ENCODE measurements at regions not wholly inside any gene's neighbourhood (a gene's known extent, or its start where the extent isn't known, plus 50 kb on each side); places are given as distances from the start of the nearest gene placed in this dataset.

DNA sequence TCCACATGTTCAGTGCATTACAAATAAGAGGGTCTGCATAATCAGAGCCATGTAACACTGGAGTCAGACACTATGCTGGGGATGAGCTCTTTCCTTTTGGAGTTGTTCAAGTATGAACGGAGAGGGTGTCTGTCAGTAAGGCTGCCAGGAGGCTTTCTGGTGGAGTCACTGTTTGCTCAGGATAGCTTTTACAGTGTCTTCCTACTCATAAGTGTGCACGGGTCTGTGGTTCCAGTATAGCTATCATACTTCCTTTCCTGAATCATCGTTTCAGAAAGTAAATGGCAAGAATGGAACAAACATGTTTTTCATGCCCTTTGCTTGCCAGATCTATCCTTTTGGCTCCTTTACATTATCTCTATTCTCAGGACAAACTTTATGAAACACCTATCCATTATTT, 152.7 kb upstream of the CDH11 start (continued):
- TF ChIP-seq, protein P1, sequence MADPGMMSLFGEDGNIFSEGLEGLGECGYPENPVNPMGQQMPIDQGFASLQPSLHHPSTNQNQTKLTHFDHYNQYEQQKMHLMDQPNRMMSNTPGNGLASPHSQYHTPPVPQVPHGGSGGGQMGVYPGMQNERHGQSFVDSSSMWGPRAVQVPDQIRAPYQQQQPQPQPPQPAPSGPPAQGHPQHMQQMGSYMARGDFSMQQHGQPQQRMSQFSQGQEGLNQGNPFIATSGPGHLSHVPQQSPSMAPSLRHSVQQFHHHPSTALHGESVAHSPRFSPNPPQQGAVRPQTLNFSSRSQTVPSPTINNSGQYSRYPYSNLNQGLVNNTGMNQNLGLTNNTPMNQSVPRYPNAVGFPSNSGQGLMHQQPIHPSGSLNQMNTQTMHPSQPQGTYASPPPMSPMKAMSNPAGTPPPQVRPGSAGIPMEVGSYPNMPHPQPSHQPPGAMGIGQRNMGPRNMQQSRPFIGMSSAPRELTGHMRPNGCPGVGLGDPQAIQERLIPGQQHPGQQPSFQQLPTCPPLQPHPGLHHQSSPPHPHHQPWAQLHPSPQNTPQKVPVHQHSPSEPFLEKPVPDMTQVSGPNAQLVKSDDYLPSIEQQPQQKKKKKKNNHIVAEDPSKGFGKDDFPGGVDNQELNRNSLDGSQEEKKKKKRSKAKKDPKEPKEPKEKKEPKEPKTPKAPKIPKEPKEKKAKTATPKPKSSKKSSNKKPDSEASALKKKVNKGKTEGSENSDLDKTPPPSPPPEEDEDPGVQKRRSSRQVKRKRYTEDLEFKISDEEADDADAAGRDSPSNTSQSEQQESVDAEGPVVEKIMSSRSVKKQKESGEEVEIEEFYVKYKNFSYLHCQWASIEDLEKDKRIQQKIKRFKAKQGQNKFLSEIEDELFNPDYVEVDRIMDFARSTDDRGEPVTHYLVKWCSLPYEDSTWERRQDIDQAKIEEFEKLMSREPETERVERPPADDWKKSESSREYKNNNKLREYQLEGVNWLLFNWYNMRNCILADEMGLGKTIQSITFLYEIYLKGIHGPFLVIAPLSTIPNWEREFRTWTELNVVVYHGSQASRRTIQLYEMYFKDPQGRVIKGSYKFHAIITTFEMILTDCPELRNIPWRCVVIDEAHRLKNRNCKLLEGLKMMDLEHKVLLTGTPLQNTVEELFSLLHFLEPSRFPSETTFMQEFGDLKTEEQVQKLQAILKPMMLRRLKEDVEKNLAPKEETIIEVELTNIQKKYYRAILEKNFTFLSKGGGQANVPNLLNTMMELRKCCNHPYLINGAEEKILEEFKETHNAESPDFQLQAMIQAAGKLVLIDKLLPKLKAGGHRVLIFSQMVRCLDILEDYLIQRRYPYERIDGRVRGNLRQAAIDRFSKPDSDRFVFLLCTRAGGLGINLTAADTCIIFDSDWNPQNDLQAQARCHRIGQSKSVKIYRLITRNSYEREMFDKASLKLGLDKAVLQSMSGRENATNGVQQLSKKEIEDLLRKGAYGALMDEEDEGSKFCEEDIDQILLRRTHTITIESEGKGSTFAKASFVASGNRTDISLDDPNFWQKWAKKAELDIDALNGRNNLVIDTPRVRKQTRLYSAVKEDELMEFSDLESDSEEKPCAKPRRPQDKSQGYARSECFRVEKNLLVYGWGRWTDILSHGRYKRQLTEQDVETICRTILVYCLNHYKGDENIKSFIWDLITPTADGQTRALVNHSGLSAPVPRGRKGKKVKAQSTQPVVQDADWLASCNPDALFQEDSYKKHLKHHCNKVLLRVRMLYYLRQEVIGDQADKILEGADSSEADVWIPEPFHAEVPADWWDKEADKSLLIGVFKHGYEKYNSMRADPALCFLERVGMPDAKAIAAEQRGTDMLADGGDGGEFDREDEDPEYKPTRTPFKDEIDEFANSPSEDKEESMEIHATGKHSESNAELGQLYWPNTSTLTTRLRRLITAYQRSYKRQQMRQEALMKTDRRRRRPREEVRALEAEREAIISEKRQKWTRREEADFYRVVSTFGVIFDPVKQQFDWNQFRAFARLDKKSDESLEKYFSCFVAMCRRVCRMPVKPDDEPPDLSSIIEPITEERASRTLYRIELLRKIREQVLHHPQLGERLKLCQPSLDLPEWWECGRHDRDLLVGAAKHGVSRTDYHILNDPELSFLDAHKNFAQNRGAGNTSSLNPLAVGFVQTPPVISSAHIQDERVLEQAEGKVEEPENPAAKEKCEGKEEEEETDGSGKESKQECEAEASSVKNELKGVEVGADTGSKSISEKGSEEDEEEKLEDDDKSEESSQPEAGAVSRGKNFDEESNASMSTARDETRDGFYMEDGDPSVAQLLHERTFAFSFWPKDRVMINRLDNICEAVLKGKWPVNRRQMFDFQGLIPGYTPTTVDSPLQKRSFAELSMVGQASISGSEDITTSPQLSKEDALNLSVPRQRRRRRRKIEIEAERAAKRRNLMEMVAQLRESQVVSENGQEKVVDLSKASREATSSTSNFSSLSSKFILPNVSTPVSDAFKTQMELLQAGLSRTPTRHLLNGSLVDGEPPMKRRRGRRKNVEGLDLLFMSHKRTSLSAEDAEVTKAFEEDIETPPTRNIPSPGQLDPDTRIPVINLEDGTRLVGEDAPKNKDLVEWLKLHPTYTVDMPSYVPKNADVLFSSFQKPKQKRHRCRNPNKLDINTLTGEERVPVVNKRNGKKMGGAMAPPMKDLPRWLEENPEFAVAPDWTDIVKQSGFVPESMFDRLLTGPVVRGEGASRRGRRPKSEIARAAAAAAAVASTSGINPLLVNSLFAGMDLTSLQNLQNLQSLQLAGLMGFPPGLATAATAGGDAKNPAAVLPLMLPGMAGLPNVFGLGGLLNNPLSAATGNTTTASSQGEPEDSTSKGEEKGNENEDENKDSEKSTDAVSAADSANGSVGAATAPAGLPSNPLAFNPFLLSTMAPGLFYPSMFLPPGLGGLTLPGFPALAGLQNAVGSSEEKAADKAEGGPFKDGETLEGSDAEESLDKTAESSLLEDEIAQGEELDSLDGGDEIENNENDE (IDR thresholded peaks at IDR 0.05; ENCODE audit: insufficient replicate concordance, low read length): no peak
- TF ChIP-seq KDM5A (IDR thresholded peaks at IDR 0.05; ENCODE audit: low read length) (no peak), RAD21 (IDR thresholded peaks at IDR 0.05 in 1 of 2, conservative IDR thresholded peaks at IDR 0.05 in 1 of 2; ENCODE audit: low read depth in 2 of 2, low read length in 2 of 2) (no peak), CBX5 (IDR thresholded peaks at IDR 0.05; ENCODE audit: low read depth, low read length) (no peak), KDM4A (IDR thresholded peaks at IDR 0.05; ENCODE audit: low read depth, low read length, severe bottlenecking) (no peak), YY1 (IDR thresholded peaks at IDR 0.05; ENCODE audit: low read depth, low read length) (no peak), SP2 (IDR thresholded peaks at IDR 0.05; ENCODE audit: low read length) (no peak), SIRT6 (IDR thresholded peaks at IDR 0.05; ENCODE audit: low read length) (no peak), POLR2AphosphoS5 (IDR thresholded peaks at IDR 0.05; ENCODE audit: low read depth, low read length) (no peak)
- TF ChIP-seq, protein P2, sequence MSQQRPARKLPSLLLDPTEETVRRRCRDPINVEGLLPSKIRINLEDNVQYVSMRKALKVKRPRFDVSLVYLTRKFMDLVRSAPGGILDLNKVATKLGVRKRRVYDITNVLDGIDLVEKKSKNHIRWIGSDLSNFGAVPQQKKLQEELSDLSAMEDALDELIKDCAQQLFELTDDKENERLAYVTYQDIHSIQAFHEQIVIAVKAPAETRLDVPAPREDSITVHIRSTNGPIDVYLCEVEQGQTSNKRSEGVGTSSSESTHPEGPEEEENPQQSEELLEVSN (IDR thresholded peaks at IDR 0.05): no peak

Data from H1 (cell line).